ENCODE measurements at regions not wholly inside any gene's neighbourhood (a gene's known extent, or its start where the extent isn't known, plus 50 kb on each side); places are given as distances from the start of the nearest gene placed in this dataset.

- no peak for ATAC-seq (ENCODE audit: low read depth)
- Mint-ChIP-seq H3K27me3 (no peaks in the 10 kb centered on the region), H3K4me1 (no peaks in the 10 kb centered on the region), H3K27ac (no peak overlapping the region), H3K36me3 (ENCODE audit: low read depth) (no peaks in the 10 kb centered on the region), H3K9me3 (peaks cover 4% of the 10 kb centered on the region), H3K4me3 (no peak overlapping the region)
- ChIA-PET CTCF (no interaction called here), POLR2A (no interaction called here)
- intact Hi-C loops (cut with micrococcal nuclease): no loop called here
- TF ChIP-seq CTCF (IDR thresholded peaks at IDR 0.05): no peak
- no peak for DNase-seq
These were observed 66.3 kb upstream of the NAALADL2 start for GRCh38 chr3:174792864-174793263.

Data from activated B cell treated with CpG ODN at 0.5 μM for 24 hours (primary cell).